ENCODE measurements at regions not wholly inside any gene's neighbourhood (a gene's known extent, or its start where the extent isn't known, plus 50 kb on each side); places are given as distances from the start of the nearest gene placed in this dataset.

GRCh38 chr16:5321930-5322329, 224.3 kb upstream of the EEF2KMT start:
- H3K9me3 Mint-ChIP-seq: no peaks in the 10 kb centered on the region
- H3K4me1 Mint-ChIP-seq (ENCODE audit: unreplicated experiment): no peaks in the 10 kb centered on the region
- H3K27me3 Mint-ChIP-seq: peaks cover 5% of the 10 kb centered on the region
- H3K36me3 Mint-ChIP-seq: no peaks in the 10 kb centered on the region
- no peak for TF ChIP-seq CTCF (conservative IDR thresholded peaks at IDR 0.05)
- no peak overlapping the region for H3K4me3 Mint-ChIP-seq
- DNase-seq (ENCODE audit: extremely low spot score, unreplicated experiment): no peak
- no peak overlapping the region for H3K27ac Mint-ChIP-seq

- Mint-ChIP-seq H3K4me1 (ENCODE audit: unreplicated experiment) (no peaks in the 10 kb centered on the region), H3K27me3 (peaks cover 10% of the 10 kb centered on the region), H3K27ac (no peak overlapping the region), H3K9me3 (no peaks in the 10 kb centered on the region), H3K36me3 (no peaks in the 10 kb centered on the region), H3K4me3 (no peak overlapping the region)
- DNase-seq (ENCODE audit: extremely low spot score, unreplicated experiment): no peak
- TF ChIP-seq CTCF (conservative IDR thresholded peaks at IDR 0.05): no peak
Measured at GRCh38 chr16:5319799-5320198, 222.2 kb upstream of the EEF2KMT start.

- no peak for TF ChIP-seq CTCF (conservative IDR thresholded peaks at IDR 0.05)
- DNase-seq (ENCODE audit: extremely low spot score, unreplicated experiment): no peak
- Mint-ChIP-seq H3K27me3 (peaks cover 13% of the 10 kb centered on the region), H3K4me1 (ENCODE audit: unreplicated experiment) (no peaks in the 10 kb centered on the region), H3K9me3 (no peaks in the 10 kb centered on the region), H3K36me3 (no peaks in the 10 kb centered on the region), H3K27ac (no peak overlapping the region), H3K4me3 (no peak overlapping the region)
Measured at GRCh38 chr16:5315914-5316313, 218.3 kb upstream of the EEF2KMT start.

- Mint-ChIP-seq H3K4me3 (no peak overlapping the region), H3K27ac (no peak overlapping the region), H3K27me3 (peaks cover 11% of the 10 kb centered on the region), H3K9me3 (no peaks in the 10 kb centered on the region), H3K36me3 (no peaks in the 10 kb centered on the region), H3K4me1 (ENCODE audit: unreplicated experiment) (no peaks in the 10 kb centered on the region)
- DNase-seq (ENCODE audit: extremely low spot score, unreplicated experiment): no peak
- no peak for TF ChIP-seq CTCF (conservative IDR thresholded peaks at IDR 0.05)
Measured at GRCh38 chr16:5314377-5314776, 216.8 kb upstream of the EEF2KMT start.

- Mint-ChIP-seq H3K4me3 (no peak overlapping the region), H3K36me3 (no peaks in the 10 kb centered on the region), H3K27me3 (peaks cover 5% of the 10 kb centered on the region), H3K9me3 (no peaks in the 10 kb centered on the region), H3K4me1 (ENCODE audit: unreplicated experiment) (no peaks in the 10 kb centered on the region), H3K27ac (no peak overlapping the region)
- DNase-seq (ENCODE audit: extremely low spot score, unreplicated experiment): no peak
- TF ChIP-seq CTCF (conservative IDR thresholded peaks at IDR 0.05): no peak
Measured at GRCh38 chr16:5309946-5310611, 212.5 kb upstream of the EEF2KMT start.

GRCh38 chr16:5305023-5305422, 207.4 kb upstream of the EEF2KMT start:
- H3K9me3 Mint-ChIP-seq: peaks cover 6% of the 10 kb centered on the region
- no peaks in the 10 kb centered on the region for H3K4me1 Mint-ChIP-seq (ENCODE audit: unreplicated experiment)
- no peaks in the 10 kb centered on the region for H3K36me3 Mint-ChIP-seq
- H3K27me3 Mint-ChIP-seq: peaks cover 4% of the 10 kb centered on the region
- H3K27ac Mint-ChIP-seq: no peak overlapping the region
- no peak overlapping the region for H3K4me3 Mint-ChIP-seq
- no peak for DNase-seq (ENCODE audit: extremely low spot score, unreplicated experiment)
- TF ChIP-seq CTCF (conservative IDR thresholded peaks at IDR 0.05): no peak
